ENCODE measurements at regions not wholly inside any gene's neighbourhood (a gene's known extent, or its start where the extent isn't known, plus 50 kb on each side); places are given as distances from the start of the nearest gene placed in this dataset.

DNA sequence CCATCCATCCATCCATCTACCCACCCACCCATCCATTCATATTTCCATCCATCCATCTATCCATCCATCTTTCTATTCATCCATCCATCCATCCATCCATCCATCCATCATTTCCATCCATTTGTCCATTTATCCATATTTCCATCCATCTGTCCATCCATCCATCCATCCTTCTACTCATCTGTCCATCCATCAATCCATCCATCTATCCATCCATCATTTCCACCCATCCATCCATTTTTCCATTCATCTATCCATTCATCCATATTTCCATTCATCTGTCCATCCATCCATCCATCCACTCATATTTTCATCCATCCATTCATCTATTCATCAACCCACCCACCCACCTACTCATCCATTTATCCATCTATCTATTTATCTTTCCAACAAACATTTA lies 229.6 kb downstream of the TEX29 start:
- H3K79me2 ChIP-seq (replicated peaks; ENCODE audit: insufficient read depth), result no peaks in the 10 kb centered on the region
- TF ChIP-seq ZNF114 (CRISPR knock-in tag; IDR thresholded peaks at IDR 0.05) (no peak), ZNF462 (CRISPR knock-in tag; IDR thresholded peaks at IDR 0.05) (no peak), NANOG (IDR thresholded peaks at IDR 0.05; ENCODE audit: borderline replicate concordance) (no peak)
- TF ChIP-seq, protein P1, sequence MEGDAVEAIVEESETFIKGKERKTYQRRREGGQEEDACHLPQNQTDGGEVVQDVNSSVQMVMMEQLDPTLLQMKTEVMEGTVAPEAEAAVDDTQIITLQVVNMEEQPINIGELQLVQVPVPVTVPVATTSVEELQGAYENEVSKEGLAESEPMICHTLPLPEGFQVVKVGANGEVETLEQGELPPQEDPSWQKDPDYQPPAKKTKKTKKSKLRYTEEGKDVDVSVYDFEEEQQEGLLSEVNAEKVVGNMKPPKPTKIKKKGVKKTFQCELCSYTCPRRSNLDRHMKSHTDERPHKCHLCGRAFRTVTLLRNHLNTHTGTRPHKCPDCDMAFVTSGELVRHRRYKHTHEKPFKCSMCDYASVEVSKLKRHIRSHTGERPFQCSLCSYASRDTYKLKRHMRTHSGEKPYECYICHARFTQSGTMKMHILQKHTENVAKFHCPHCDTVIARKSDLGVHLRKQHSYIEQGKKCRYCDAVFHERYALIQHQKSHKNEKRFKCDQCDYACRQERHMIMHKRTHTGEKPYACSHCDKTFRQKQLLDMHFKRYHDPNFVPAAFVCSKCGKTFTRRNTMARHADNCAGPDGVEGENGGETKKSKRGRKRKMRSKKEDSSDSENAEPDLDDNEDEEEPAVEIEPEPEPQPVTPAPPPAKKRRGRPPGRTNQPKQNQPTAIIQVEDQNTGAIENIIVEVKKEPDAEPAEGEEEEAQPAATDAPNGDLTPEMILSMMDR (conservative IDR thresholded peaks at IDR 0.05; ENCODE audit: low read depth in 2 of 2), result no peak
- H3K36me3 ChIP-seq (ENCODE audit: insufficient read depth), result no peaks in the 10 kb centered on the region
- H2AFZ ChIP-seq, result no peak overlapping the region
- H3K4me1 Mint-ChIP-seq, result peaks cover 3% of the 10 kb centered on the region; the same call in 2 of the 3 replicates
- no peak overlapping the region for H3K27ac Mint-ChIP-seq
- no peaks in the 10 kb centered on the region for H3F3A ChIP-seq (replicated peaks; ENCODE audit: low read depth)
- no peak for ATAC-seq
- no peak overlapping the region for H3K4me3 ChIP-seq
- H3K27me3 ChIP-seq (ENCODE audit: insufficient read depth), result no peaks in the 10 kb centered on the region
- H3K9me3 Mint-ChIP-seq, result no peaks in the 10 kb centered on the region
- peaks cover 11% of the 10 kb centered on the region for H3K27me3 Mint-ChIP-seq (ENCODE audit: insufficient read depth, low read depth, poor library complexity)
- no peaks in the 10 kb centered on the region for H4K20me1 ChIP-seq (replicated peaks; ENCODE audit: insufficient read depth)
- no peak overlapping the region for H3K4me3 Mint-ChIP-seq
- no peaks in the 10 kb centered on the region for H3K4me1 ChIP-seq (ENCODE audit: insufficient read depth)
- DNase-seq (ENCODE audit: low spot score), result no peak
- H3K27ac ChIP-seq (ENCODE audit: low read depth), result no peak overlapping the region
- H3K4me2 ChIP-seq, result no peak overlapping the region
- H3K9me2 ChIP-seq (ENCODE audit: insufficient read depth), result 0 out of 2 replicates have a peak, but pooled peaks cover 5% of the 10 kb centered on the region
- H3K36me3 Mint-ChIP-seq (ENCODE audit: low read depth), result no peaks in the 10 kb centered on the region

All from GM23338 (cell line).